ENCODE measurements at regions not wholly inside any gene's neighbourhood (a gene's known extent, or its start where the extent isn't known, plus 50 kb on each side); places are given as distances from the start of the nearest gene placed in this dataset.

DNA sequence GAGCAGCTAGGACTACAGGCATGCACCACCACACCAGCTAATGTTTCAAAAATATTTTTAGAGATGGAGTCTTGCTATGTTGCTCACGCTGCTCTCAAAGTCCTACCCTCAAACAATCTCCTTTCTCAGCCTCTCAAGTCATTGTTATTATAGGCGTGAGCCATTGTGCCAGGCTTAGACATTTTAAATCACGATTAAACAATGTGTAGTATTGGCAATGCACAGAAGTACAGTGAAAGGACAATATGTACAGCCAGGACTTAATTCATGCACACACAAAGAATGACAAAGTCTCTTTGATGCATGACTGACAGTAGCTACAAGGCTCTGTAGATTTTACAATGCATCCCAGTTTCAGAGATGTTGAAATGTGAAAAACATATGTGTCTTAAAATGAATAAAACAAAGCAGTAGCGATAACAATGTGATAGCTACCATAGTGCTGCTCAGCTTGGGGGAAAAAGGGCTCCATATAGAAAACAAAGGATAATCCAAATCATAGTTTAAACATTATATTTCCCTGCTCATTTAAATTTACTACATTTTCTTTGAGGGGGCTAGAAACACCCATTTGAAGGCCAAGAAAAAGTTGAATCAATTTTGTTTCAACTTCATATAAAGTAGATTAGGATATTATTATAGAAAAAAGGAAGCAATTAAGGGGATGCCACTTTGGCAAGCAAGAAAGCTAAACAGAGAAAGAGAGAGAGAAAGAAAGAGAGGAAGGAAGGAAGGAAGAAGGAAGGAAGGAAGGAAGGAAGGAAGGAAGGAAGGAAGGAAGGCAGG is 272.4 kb upstream of the SMIM31 start:
- DNase-seq (ENCODE audit: low spot score) (no peak), FAIRE-seq (no peak)

GRCh38 chr4:164482092-164482404 is 271.9 kb upstream of the SMIM31 start:
- FAIRE-seq (no peak), DNase-seq (ENCODE audit: low spot score) (no peak)

- FAIRE-seq (no peak), DNase-seq (ENCODE audit: low spot score) (no peak)
These were observed 271.2 kb upstream of the SMIM31 start for GRCh38 chr4:164482758-164483157.

DNA sequence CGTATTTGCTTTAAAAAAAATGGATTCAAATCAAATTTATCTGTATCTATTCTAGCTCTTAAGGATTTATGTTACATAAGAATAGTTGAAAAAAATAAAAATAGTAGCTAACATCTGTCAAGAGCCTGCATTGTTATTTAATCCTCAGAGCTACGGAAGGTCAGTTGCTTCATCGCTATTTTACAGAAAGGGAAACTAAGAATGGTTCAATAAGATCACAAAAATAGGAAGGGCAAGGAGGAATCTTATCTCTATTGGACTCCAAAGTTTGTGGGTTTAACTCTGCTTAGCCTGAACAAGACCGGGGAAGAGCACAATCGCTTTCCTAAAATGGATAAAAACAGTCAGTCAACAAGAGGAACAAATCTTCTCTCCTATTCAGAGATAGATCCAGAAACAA is 270.2 kb upstream of the SMIM31 start:
- DNase-seq (ENCODE audit: low spot score) (no peak), FAIRE-seq (no peak)

DNA sequence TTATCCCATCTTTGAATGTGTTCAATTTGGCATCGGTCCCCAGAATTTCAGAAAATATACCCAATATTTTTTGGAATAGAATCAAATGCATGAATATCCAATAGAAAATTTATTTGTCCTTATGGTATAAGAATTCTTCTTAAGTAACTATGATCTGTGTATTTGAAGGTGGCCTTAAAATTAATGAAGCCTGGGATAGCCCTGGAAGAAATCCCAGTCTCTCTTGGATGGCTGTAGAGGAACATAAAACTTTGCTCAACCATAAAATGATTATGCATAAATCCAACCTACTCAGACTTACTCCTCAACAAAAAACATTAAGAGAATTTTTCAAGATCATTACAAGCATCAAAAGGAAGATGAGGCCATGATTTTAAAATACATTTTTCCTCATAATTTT is 269.4 kb upstream of the SMIM31 start:
- FAIRE-seq: no peak

GRCh38 chr4:164485136-164485535 is 268.8 kb upstream of the SMIM31 start:
- FAIRE-seq: no peak

More for the DNA sequence above, 269.4 kb upstream of the SMIM31 start:
- no peak for DNase-seq (ENCODE audit: low spot score)

GRCh38 chr4:164488114-164488513 is 265.8 kb upstream of the SMIM31 start:
- FAIRE-seq (no peak), DNase-seq (ENCODE audit: low spot score) (no peak)

More at GRCh38 chr4:164485136-164485535, 268.8 kb upstream of the SMIM31 start:
- DNase-seq (ENCODE audit: low spot score): no peak

DNA sequence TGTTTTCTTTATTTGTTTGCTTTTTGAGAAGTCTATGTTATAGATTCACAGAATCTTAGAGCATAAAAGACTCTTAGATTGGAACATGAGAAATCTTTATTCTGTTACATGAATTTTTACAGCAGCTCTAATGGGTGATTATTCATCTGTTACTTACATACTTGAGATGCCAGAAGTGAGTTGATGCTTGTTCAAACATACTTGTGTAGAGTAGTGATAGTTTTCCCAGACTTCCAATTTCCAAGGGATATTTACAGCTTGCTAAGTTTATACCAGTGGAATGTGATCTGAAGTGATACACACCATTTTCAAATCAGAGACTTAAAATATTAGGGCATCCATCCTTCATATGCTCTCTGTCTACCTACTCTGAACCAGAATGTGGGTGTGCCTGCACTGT is 252.9 kb upstream of the SMIM31 start:
- no peak for FAIRE-seq
- no peak for DNase-seq (ENCODE audit: low spot score)

DNA sequence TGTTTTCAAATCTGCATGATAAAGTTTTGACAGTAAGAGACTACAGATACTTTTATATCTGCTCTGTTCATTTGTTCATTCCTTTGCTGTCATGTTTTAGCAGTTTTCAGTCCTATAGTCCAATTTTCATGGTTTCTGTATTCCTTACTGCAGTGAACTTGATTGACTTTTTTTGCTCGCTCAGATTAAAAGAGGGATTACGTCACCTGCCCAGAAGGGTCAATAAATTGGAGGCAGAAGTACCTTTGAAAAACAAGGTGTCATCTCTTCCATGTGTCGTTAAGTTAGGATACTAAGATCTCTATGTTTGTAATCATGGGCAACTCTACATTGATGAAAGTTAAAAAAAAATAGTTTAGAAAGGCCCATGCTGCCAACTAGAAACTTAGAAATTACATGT is 250.1 kb upstream of the SMIM31 start:
- FAIRE-seq (no peak), DNase-seq (ENCODE audit: low spot score) (no peak)

DNA sequence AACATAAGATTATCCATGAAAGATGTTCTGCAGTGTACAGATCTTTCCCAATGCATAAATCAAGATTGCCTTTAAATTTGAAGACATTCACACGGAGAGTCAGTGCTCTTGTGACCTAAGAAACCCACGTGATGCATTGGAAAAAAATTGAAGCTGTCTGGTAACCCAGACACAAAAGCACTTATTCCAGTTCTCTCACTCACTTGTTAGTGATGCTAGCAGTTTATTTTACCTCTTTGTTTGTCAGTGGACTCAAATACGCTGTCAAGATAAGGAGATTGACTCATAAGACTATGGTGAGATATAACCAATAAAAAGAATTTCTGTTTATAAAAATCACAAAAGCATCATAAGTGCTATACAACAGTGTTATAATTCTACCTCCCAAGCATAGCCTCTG is 245.8 kb upstream of the SMIM31 start:
- DNase-seq (ENCODE audit: low spot score) (no peak), FAIRE-seq (no peak)

DNA sequence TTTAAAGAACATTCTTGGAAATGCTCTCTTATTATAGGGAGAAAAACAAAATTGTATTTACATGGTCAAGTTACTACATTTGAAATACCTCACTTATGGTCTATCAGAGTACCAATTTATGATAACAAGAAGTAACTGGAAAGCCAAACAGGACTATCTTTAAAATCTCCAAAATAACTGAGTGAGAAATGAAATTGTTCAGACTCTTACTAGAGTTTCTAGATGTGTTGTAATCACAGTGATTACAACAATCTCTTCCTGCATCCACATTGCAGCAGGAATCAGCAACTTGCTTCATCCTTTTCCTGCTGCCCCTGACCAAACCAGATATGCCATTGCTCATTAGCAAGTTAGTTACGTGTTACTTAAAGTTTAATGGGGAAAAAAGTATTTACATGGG is 245.2 kb upstream of the SMIM31 start:
- FAIRE-seq (no peak), DNase-seq (ENCODE audit: low spot score) (no peak)

DNA sequence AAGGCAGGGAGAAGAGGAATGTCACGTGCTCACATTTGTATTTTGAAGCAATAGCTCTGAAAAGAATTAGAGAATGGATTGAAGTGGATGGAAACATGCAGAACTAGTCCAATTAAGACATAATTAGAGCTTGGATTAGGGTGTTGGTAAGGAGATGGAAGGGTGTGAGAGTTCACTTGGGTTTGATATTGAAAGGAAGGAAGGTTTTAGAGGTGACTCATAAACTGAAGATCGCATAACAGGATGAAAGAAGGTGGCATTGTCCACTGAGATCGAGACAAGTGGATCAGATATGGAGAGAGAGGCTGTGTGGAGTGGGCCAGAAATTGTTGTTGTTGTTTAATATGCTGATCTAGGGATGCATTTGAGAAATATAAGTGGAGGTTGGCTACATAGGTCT is 244.0 kb upstream of the SMIM31 start:
- peak; percentile 17 for DNase-seq (ENCODE audit: low spot score)
- FAIRE-seq: no peak

DNA sequence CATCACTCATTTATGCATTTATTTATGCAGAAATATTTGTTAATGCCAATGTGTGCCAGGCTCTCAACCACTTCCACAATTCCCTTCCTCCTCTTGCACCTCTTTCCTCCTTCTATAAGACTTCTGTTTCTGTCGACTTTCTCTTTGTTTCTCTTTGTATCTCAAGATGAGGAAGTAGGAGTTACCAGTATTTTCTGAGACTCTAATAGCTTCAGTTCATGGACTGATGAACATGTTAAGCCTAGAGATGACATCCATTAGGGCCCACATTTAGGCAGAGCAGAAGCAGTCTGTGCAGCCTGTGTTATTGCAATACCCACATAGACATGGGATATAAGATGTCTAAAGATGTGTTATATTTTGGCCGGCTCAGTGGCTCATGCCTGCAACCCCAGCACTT is 241.8 kb upstream of the SMIM31 start:
- FAIRE-seq: no peak
- DNase-seq (ENCODE audit: low spot score): no peak

DNA sequence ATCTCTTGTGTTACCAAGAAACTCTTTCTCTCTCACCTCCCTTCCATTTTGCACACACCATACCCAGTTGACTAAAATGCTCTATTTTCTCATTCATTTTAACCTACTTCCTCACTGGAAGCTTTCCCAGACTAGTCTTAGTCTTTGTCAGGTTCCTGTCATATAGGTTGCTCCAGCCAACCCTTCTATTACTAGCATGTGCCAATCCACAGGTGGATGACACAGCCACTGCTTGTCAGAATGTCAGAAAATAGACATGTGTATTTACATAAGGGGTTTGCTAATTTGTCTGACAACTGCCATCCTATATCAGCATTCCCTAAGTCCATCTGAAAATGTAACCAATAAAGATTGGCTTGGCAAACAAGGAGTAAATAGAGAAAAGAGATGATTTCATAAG is 239.2 kb upstream of the SMIM31 start:
- no peak for FAIRE-seq
- no peak for DNase-seq (ENCODE audit: low spot score)

DNA sequence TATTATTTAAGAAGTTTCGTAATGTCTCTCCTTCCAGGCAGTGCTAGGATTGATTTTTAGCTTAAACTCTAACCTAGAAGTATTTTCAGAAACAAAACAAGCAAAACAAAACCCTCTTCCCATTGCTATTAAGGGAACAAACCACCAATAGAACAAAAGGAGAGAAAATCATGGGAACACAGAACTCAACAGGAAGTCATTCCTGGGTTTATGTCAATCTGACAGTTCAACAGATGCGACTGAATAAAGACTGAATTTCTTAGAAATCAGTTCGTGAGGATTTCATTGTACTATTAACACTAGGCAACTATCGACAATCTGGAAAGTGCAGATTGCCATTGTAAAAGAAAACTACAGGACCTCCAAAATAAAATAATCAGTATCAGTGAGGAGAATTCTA is 229.1 kb upstream of the SMIM31 start:
- FAIRE-seq: no peak
- DNase-seq (ENCODE audit: low spot score): no peak

DNA sequence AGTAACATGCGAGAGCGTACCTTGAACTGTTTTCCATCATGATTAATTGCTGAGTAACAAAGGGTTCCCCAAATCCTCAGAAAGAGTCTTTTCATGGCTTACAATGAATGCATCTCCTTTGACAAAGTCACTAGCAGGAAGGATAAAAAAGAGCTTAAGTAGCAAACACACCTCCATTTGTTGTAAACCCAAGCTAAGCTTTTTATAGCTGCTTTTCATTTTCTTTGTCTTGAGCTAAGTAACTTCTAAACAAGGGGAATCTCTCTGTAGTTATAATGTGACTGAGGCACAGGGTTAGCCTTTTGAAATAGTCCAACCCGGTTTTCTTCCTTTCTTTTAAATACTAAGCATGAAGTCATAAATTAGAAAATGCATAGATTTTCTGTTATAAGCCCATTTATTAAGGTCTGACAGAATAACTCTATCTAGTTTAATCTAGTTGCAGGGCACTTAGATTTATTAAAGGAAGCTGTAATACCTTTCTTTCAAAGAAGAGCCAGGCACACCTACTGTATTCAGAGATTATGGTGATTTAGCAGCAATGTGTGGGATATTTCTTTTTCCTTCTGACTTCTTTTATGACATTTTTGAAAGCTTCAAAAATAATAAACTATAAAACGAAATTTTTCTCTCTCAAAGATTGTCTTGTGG is 226.9 kb upstream of the SMIM31 start:
- no peak for DNase-seq (ENCODE audit: low spot score)
- FAIRE-seq: no peak

DNA sequence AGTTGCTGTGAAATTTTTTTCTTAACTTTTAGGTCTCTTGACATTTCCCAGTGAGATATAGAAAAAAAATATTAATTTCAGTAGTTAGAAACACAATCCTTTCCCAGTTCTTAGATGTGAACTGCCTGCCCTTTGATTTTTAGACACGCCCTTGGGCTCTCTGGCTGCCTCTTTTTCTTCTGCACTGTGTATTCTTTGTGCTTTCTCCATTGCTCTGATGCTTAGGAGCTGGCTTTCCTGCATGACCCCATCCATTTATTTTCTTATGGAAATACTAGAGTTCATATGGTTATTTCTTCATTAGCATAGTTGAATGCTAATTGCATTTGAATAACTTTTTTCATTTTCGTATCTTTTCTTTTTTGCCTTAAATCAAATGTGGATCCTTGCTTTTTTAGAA is 224.9 kb upstream of the SMIM31 start:
- FAIRE-seq: no peak

DNA sequence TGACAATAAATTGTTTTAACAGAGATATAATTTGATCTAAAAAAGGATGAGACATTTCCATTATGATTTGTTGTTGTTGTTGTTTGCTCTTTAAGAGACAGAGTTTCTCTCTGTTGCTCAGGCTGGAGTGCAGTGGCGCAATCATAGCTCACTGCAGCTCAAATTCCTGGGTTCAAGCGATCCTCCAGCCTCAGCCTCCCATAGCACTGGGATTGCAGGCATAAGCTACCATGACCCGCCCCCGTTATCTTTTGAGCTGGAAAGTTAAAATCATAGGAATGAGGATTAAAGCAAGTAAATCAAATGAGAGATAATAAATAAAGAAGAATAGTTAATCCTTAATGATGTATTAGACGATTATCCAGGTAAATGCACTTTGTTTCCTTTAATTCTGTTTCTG is 224.4 kb upstream of the SMIM31 start:
- FAIRE-seq: no peak
- DNase-seq (ENCODE audit: low spot score): no peak

More for the DNA sequence above, 224.9 kb upstream of the SMIM31 start:
- DNase-seq (ENCODE audit: low spot score): no peak

GRCh38 chr4:164531336-164531735 is 222.6 kb upstream of the SMIM31 start:
- no peak for FAIRE-seq
- no peak for DNase-seq (ENCODE audit: low spot score)

DNA sequence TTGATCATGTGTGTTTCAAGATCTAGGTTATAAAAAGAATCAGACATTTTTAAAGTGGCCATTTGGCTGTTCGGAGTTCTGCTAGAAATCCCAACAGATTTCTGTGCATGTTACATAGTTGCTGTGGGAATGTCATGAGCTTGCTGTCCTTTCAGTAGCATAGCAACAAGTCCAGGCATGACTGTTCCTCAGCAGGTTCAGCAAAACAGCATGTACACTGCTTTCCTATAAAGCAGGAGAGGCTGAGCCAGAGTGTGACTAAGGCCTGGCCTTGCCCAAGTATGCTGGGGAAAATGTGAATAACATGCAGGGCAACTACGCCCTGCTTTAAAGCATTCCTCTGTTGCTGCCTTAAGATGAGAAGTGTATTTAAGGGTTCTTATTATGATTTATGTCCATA is 217.1 kb upstream of the SMIM31 start:
- DNase-seq (ENCODE audit: low spot score) (peak; percentile 64), FAIRE-seq (no peak)

DNA sequence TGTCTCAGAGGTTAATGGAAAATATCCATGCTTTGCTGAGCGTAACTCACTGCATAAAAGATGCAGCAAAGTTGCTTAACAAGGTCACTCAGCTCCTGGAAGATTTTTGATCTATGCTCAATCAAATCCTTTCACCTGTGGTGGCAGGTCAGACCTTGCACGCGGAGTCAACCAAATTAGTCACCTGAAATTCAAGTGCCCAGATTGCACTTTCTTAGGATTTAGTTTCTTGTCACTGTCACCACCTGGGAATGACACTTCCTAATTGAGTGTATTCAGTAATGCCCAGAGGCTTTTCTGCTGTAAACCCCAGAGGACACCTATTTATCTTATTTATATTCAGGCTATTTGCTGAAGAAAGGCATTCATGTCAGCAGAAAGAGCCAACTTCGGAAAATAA is 215.8 kb upstream of the SMIM31 start:
- DNase-seq (ENCODE audit: low spot score): no peak
- FAIRE-seq: no peak

DNA sequence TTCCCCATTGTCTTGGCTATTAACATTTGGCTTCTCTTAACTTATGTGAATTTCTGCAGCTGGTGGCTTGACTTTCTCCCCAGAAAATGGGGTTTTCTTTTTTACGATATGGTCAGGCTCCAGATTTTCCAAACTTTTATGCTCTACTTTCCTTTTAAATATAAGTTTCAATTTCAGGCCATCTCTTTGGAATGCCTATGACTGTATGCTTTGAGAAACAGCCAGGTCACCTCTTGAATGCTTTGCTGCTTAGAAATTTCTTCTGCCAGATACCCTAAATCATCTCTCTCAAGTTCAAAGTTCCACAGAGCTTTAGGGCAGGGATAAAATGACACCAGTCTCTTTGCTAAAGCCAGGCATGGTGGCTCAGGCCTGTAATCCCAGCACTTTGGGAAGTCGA is 212.9 kb upstream of the SMIM31 start:
- FAIRE-seq (no peak), DNase-seq (ENCODE audit: low spot score) (no peak)

- FAIRE-seq (no peak), DNase-seq (ENCODE audit: low spot score) (no peak)
These were observed 211.5 kb upstream of the SMIM31 start for GRCh38 chr4:164542431-164542830.

Data from urothelium cell line (cell line).